ENCODE measurements at regions not wholly inside any gene's neighbourhood (a gene's known extent, or its start where the extent isn't known, plus 50 kb on each side); places are given as distances from the start of the nearest gene placed in this dataset.

DNA sequence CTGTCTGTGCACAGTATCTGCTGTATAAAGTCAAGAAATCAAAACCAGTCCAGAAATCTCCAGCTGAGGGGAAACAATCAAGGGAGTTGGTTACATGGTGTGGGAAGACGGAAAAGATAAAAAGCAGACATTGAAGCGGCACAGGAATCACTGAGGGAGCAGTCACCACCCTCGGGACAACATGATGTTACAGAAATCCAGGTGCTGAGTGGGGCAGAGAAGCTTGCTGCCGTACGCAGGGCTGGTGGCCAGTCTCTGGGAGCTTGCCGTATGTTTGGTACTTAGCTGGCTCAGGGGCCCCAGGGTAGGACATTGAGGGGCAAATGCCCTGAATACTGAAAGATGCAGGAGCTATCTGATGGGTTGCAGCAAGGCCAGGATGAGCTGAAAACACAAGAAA, 237.9 kb downstream of the EDEM1 start:
- Mint-ChIP-seq H3K27ac (no peak overlapping the region), H3K9me3 (no peaks in the 10 kb centered on the region), H3K27me3 (ENCODE audit: insufficient read depth) (peaks cover 4% of the 10 kb centered on the region), H3K36me3 (ENCODE audit: low read depth) (no peaks in the 10 kb centered on the region), H3K4me3 (no peak overlapping the region), H3K4me1 (peaks cover 4% of the 10 kb centered on the region)
- Histone ChIP-seq H3K4me3 (ENCODE audit: low read length) (no peak overlapping the region), H3K9ac (ENCODE audit: extremely low read depth, low read length, poor library complexity, severe bottlenecking) (no peak overlapping the region), H3K27me3 (ENCODE audit: control insufficient read depth, insufficient read depth, low read length, poor library complexity, severe bottlenecking) (peaks cover 3% of the 10 kb centered on the region), H3K9me3 (ENCODE audit: control insufficient read depth, low read length) (no peaks in the 10 kb centered on the region), H3K4me1 (ENCODE audit: control insufficient read depth, insufficient read depth, low read length) (no peaks in the 10 kb centered on the region), H3K36me3 (ENCODE audit: control insufficient read depth, insufficient read depth, low read length) (no peaks in the 10 kb centered on the region), H3K27ac (ENCODE audit: low read depth, low read length) (no peak overlapping the region)
- TF ChIP-seq, protein P1, sequence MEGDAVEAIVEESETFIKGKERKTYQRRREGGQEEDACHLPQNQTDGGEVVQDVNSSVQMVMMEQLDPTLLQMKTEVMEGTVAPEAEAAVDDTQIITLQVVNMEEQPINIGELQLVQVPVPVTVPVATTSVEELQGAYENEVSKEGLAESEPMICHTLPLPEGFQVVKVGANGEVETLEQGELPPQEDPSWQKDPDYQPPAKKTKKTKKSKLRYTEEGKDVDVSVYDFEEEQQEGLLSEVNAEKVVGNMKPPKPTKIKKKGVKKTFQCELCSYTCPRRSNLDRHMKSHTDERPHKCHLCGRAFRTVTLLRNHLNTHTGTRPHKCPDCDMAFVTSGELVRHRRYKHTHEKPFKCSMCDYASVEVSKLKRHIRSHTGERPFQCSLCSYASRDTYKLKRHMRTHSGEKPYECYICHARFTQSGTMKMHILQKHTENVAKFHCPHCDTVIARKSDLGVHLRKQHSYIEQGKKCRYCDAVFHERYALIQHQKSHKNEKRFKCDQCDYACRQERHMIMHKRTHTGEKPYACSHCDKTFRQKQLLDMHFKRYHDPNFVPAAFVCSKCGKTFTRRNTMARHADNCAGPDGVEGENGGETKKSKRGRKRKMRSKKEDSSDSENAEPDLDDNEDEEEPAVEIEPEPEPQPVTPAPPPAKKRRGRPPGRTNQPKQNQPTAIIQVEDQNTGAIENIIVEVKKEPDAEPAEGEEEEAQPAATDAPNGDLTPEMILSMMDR (conservative IDR thresholded peaks at IDR 0.05), result no peak
- 91 to 100% methylated on average over 6 of the region's 6 CpGs for WGBS, 2 experiments (ENCODE audit: insufficient coverage in 1 of 2, insufficient read length in 1 of 2)
- DNase-seq, result no peak

DNA sequence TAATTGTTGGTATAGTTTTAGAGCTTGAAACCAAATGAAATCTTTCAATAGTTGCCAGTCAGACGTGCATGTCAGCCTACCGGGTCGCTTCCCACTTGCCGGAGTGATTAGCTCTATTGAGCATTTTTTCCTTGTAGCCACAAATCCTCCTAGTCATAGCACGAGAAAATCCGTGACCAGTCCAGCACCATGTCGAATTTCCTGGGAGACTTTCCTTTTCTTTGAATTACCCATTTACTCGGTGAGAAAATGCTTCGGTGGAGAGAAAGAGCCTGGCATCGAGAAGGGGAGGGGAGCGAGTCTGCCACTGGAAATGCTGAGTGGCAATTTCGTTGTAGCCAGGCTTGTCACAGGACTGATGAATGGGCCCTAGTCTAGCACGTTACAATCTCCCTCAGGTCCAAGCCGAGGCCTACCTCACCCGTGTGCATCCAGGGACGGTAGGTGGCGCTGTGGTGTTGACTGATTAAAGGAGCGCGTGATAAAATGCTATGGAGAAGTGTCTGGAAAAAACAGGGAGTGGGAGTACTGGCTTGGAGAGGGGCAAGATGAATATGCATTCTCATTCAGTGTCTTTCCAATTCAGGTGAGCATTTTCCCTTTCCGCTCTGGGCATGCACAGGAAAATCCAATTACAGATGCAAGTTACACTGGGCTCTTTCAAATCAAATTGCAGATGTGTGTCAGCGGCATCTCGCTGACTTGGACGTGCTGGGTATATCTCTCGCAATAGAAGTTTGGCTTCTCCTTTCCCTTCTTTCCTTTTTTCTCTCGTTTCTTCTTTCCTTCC, 238.8 kb downstream of the EDEM1 start:
- WGBS, 2 experiments (ENCODE audit: insufficient coverage in 1 of 2, insufficient read length in 1 of 2), result 47 to 65% methylated on average over 17 to 25 of the region's 25 CpGs
- no peak overlapping the region for H3K9ac ChIP-seq (ENCODE audit: extremely low read depth, low read length, poor library complexity, severe bottlenecking)
- no peaks in the 10 kb centered on the region for H3K4me1 ChIP-seq (ENCODE audit: control insufficient read depth, insufficient read depth, low read length)
- H3K27ac Mint-ChIP-seq, result no peak overlapping the region
- no peaks in the 10 kb centered on the region for H3K36me3 Mint-ChIP-seq (ENCODE audit: low read depth)
- TF ChIP-seq, protein P1 (conservative IDR thresholded peaks at IDR 0.05), result peak; percentile 92
- H3K27me3 Mint-ChIP-seq (ENCODE audit: insufficient read depth), result peaks cover 5% of the 10 kb centered on the region
- no peak overlapping the region for H3K27ac ChIP-seq (ENCODE audit: low read depth, low read length)
- H3K27me3 ChIP-seq (ENCODE audit: control insufficient read depth, insufficient read depth, low read length, poor library complexity, severe bottlenecking), result no peaks in the 10 kb centered on the region
- no peak overlapping the region for H3K4me3 ChIP-seq (ENCODE audit: low read length)
- no peaks in the 10 kb centered on the region for H3K36me3 ChIP-seq (ENCODE audit: control insufficient read depth, insufficient read depth, low read length)
- H3K4me1 Mint-ChIP-seq, result peaks cover 4% of the 10 kb centered on the region
- DNase-seq, result peak; percentile 98
- H3K9me3 Mint-ChIP-seq, result no peaks in the 10 kb centered on the region
- H3K4me3 Mint-ChIP-seq, result no peak overlapping the region
- no peaks in the 10 kb centered on the region for H3K9me3 ChIP-seq (ENCODE audit: control insufficient read depth, low read length)

DNA sequence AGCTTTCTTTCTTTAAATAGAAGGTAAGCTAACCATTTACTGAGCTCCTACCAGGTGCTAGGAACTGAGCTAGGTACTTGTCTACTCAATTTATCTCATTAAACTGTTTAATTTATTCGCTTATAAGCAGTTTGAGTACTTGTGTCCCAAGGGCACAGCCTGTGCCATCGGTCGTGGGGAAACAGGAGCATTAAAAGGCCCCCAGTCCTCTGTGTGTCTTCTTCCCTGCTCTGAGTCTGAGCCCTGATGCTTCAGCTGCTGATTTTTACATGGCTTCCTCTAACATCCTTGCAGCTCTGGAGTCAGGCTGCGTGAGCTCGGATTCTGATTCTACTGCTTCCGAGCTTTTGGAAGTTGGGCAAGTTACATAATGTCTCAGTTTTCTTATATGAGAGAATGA, 239.5 kb downstream of the EDEM1 start:
- Mint-ChIP-seq H3K4me3 (no peak overlapping the region), H3K27me3 (ENCODE audit: insufficient read depth) (peaks cover 5% of the 10 kb centered on the region), H3K27ac (no peak overlapping the region), H3K9me3 (no peaks in the 10 kb centered on the region), H3K36me3 (ENCODE audit: low read depth) (no peaks in the 10 kb centered on the region), H3K4me1 (peaks cover 4% of the 10 kb centered on the region)
- no peaks in the 10 kb centered on the region for H3K27me3 ChIP-seq (ENCODE audit: control insufficient read depth, insufficient read depth, low read length, poor library complexity, severe bottlenecking)
- H3K27ac ChIP-seq (ENCODE audit: low read depth, low read length), result no peak overlapping the region
- H3K4me1 ChIP-seq (ENCODE audit: control insufficient read depth, insufficient read depth, low read length), result no peaks in the 10 kb centered on the region
- no peaks in the 10 kb centered on the region for H3K36me3 ChIP-seq (ENCODE audit: control insufficient read depth, insufficient read depth, low read length)
- no peak for DNase-seq
- TF ChIP-seq, protein P1 (conservative IDR thresholded peaks at IDR 0.05), result no peak
- WGBS, 2 experiments (ENCODE audit: insufficient coverage in 1 of 2, insufficient read length in 1 of 2), result 92 to 95% methylated on average over 4 to 6 of the region's 6 CpGs
- H3K9me3 ChIP-seq (ENCODE audit: control insufficient read depth, low read length), result no peaks in the 10 kb centered on the region
- H3K4me3 ChIP-seq (ENCODE audit: low read length), result no peak overlapping the region
- H3K9ac ChIP-seq (ENCODE audit: extremely low read depth, low read length, poor library complexity, severe bottlenecking), result no peak overlapping the region

All from endodermal cell (in vitro differentiated cells).